NCI-H187 treated with DMSO at 0.1 percent for 48 hours (cell line): ENCODE measurements at regions not wholly inside any gene's neighbourhood (a gene's known extent, or its start where the extent isn't known, plus 50 kb on each side); places are given as distances from the start of the nearest gene placed in this dataset.

Source experiments
- DNase-seq: peaks from one replicate; lab custom pipeline; 2025; lab: John Stamatoyannopoulos, UW

DNA sequence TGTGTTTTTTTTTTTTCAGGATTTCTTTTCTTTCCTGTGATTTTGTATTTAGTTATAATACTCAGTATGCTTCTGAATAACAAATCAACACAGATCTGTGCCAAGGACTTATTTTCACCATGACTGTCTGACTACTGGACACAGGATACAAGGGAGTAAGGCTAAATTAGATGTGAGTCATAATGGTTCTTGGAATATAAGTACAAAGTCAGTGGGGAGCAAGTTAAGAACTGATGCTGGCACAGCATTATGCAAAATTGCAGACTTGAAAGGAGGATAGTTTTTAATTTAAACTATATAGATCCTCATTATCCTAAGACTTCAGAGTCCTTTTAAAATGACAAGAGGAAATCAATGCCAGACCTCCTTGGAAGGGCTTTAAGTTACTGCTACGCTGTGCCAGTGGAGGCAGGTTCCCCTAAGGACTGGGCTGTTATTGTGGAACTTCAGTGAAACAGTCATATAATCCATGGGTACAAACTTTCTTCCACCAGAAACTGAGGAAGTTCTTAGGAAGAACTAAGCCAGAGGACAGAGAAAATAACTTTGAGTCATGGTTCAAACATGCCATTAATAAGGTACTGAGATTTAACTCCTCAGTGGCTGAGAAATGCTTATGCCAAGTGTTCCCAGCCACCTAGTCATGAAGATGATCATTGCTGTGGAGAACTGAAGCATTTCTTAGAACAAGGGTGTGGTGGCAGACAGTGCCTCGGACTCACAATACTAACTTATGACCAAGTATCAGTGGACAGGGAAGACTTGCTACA is 531.2 kb downstream of the HTR7 start:
- no peak for DNase-seq

DNA sequence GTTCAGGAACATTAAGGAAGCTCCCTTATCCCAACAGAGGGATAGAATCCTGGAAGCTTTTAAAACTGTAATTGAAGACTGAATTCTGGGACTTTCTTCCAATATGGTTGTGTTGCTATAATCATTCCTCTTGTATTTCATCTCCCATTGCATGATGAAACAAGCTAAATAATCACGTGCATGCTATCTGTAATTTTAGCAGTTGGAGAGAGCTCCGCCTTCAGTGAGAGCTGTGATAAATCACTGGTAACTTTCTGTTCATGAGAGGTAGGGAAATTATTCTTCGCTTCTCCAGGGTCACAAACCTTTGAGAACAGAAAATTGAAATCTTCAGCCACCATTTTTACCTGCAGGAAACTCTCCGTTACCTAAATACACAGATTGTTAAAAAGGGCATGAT is 530.2 kb downstream of the HTR7 start:
- no peak for DNase-seq

DNA sequence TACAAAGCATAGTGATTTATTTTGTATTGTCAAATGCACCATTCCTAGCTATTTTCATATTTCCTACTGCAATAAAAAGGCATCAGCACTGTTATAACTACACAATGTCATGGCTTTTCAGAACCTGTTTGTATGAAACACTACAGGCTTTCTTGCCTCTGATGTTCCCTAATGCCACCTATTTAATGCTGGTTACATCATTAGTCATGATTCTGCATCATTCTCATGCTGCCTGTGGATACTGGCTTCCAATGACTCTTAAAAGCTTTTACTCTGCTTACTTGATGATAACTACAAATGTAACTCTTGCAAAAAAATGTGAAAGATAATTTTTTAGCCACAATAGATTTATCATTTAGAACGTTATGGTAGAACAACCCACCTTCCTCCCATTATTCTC is 529.4 kb downstream of the HTR7 start:
- no peak for DNase-seq

DNA sequence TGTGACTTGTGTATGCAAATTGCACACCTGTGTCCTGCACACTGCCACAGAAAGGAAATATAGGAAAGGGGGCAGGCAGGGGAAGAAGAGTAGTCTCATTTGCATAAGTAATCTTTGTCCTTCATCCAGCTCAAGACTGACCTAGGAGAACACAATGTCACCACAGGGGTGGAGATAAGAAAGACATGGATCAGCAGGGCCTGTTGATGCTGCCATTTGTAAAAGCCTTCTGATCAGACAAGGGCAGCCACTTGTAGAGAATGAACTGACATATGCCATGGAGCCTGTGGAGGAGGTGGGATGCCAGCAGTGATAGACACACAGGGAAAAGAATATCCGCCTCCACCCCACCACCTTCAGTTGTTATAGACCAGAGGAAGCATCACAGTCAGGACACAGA is 528.9 kb downstream of the HTR7 start:
- no peak for DNase-seq

DNA sequence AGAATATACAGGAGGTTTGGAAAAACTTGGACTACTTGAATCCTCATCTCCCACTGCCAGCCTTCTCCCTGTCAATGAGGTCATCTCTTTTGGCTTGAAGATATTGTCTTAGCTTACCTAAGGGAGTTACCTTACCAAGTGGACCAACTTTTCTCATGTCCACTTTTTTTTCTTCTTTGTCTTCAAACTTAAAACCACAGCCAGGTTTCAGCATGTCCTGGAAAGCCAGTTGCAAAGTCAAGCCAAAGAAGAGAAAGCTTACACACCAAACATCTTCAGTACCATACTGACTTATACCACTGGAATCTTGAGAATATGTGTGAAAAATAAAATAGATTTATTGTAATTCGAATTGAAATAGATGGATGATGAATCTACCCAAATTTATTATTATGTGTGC is 520.5 kb downstream of the HTR7 start:
- no peak for DNase-seq

DNA sequence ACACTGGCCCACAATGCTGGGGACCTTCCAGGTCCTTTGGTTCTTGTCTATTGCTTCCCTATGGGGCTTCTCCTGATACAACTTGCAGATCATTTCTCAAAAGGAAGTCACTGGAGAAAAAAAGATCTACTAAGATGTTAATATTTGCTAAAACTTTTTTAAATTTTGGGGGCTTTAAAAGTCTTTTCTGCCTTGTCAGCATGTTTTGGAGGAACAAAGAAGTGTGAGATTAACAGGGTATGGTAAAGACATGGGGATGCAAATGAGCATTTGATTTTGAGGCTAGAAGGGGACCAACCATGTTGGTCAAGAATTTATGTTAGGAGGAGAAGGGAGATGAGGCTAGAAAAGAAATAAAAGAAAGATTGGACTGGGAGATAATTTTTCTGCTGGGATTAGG is 515.4 kb downstream of the HTR7 start:
- no peak for DNase-seq

DNA sequence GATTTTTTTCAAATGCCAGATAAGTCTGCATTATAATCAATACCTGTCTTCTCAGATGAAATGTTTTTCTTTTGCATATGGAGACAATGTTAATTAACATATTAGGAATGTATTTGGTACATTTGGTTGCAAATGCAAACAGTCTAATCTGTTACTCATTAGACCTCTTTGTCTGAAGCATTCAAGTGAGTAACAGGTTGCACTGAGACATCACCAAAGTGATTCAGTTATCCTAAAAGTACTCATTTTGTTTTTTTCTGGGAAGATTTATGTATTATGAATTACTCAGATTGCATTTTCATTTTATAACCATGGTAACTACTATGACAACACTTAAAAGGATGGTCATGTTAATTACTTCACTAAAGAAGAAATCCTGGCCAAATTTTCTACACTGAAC is 513.6 kb downstream of the HTR7 start:
- no peak for DNase-seq

DNA sequence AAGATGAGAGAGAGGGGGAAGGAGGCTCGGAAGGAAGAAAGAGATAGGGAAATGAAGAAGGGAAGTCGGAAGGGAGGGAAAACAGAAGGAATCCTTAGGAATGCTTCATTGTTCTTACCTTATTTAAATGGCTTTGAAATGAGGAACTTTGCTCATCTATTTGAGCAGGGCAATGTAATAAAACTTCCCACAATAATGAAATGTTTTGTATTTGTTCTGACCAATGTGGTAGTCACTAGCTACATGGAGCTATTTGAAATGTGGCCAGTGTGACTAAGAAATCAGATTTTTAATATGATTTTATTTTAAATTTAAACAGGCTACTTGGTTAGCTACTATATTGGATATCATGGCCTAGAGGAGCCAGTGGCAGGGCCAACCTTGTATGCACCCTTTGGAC is 510.6 kb downstream of the HTR7 start:
- no peak for DNase-seq

DNA sequence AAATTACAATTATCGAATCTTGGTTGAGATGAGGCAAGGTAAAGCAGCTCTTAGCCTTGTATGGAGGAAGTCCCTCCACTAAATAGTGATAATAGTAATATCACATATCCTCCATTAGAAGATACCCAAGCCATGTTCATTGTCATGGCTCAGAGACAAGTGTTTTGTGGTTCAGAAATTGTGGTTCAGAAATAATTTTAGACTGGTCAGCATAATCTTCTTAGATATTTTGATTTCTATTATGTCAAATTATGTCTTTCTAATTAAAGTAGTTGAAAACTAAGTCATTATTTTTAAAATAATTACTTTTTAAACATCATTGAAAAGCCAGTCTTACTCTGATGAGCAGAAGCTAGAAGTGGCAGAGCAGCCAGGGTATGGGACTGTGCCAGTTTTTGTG is 507.7 kb downstream of the HTR7 start:
- no peak for DNase-seq

DNA sequence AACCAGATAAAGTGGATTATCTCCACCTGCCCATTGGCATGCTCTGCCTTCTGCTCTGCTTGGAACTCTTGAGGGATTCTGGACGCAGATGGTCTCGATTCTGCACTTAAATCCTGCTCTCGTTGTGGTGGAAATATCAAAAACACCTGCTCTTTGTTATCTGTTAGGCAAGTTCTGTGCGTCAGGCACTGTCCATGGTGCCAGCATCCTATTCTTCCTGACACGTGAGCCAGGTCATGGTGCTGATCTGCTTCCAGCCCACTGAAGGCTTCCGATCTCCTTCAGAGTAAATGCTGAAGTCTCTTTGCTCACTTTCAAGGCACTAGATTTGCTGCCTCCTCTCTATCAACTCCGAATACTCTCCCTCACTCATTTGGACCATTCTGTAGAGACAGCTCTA is 505.6 kb downstream of the HTR7 start:
- no peak for DNase-seq

DNA sequence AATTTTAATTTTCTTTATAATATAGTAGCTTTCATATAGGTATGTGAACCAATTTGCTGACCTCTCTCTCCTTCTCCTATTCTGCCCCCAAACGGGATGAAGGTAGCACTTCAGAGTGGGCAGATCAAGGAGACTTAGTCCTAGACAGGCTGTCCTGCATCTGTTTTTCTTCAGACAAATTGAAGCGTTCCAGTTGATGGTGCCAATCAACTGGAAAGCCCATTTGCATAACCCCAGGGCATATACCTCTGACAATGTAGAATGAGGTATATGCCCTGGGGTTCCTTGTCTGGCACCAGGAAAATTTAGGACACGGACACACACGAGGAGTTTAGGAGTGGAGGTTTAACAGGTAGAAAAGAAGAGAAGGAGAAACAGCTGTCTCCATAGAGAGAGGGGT is 502.9 kb downstream of the HTR7 start:
- DNase-seq = no peak

DNA sequence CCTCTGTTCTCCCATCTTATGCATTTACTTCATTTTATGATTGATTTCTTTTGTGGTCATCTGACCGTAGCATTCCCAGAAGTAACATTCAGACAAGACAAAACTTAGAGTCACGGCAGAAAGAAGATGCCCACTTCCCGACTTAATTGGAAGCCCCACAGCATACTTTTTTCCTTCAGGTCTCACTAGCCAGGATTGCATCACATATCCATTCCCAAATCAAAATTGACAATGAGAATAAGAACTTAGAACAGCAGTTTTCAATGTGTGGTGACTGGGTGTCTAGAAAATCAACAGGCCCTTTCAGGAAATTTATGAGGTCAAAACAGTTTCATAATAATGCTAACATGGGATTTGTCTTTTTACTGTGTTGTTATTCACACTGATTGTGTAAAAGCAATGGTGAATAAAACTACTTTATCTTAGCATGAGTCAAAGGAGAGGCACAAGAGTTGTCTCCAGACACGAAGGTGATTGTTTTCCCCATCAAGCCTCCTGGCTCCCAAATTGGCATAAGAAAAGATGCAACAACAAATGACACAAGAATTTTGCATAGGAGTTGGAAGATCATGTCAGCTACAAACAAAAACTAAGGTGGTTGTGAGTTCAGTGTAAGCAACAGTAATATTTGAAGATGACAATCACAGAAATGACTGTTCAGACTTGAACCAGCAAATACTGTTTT is 493.9 kb downstream of the HTR7 start:
- no peak for DNase-seq

DNA sequence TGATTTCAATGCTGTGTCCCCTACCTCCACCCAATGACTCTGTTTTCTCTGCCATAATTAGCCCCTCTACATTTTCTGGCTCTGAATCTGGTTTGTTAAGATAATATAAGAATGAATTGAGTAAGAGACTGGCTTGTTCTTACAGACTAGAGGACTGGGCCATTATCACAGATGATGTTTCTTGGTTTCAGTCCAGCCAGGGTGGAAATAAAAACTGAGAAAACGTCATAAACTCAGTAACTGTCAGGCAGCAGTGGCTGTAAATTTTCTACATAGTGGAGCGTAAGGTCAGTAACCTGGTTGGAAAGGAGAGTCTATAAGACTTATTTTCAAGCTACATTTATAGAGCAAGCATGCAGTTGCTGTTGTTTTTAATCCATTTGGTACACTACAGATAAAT is 485.4 kb downstream of the HTR7 start:
- DNase-seq = no peak

DNA sequence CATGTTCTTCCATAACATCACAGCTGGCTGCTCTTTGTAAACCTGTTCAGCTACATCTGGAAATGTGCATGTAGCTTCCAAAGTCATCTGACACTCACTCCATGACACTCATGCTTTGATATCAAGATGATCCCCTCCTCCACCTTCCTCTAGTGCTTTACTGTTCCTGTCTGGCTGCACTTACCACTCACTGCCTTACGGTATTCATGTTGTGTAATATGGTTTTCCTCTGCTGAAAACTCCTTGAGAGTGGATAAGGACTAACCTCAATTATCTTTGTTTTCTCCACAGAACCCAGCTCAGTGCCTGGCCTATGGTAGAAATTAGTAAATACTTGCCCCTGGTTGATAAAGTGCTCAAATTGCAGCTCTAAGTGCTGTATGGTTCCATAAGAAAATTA is 483.9 kb downstream of the HTR7 start:
- DNase-seq = no peak

DNA sequence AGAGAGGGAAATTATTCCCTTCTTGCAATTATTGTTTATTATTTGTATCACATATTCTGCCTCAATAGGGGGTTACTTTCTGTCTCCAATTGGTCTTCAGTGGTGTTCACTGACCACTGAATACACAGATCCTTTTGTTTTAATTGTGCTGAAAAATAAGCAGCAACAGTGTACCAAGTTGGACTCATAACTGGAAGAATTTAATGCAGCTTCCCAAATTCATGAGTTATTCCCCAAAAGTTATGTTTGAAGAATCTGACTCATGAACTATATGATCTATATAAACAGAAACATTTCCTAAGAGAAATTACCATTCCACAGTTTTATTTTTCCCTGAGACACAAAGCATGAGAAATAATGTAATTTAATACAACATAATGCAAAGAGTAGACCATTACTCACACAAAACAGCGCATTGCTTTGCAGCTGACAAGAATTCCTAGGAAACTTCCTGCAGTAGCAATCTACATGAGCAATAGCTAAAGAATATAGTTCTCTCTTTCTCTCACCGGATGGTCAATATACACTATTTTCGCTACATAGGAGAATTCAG is 479.2 kb downstream of the HTR7 start:
- DNase-seq = no peak

DNA sequence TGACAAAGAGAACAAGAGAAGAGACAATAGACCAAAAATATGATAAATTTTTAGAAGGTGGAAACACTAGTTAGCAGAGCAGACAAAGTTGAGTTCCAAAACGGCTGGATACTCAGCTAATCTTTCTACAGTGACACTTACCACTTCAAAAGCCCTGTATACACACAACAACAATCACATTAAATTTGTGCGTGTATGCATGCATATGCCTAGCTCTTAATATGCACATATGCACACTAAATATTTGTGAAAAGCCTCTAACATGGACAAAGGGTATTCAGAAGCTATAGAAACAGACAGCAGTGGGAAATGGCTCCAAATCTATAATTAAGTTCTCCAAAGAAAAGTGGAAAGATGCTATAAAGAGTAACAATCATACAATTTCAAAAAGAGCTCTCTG is 476.4 kb downstream of the HTR7 start:
- DNase-seq = no peak

DNA sequence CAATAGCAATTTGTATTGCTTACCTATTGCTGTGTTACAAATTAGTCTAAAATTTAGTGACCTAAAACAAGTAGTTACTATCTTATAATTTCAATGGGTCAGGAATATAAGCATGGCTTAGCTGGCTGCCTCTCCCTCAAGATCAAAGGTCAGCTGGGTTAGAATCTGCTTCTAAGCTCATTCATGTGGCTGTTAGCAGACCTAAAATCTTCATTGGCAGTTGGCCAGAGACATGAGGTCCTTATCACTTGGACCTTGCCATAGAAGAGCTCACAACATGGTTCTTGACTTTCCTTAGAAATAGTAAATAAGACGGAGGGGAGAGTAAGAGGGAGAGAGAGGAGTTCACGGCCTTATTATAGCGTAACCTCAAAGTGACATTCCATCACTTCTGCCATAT is 468.0 kb downstream of the HTR7 start:
- no peak for DNase-seq

DNA sequence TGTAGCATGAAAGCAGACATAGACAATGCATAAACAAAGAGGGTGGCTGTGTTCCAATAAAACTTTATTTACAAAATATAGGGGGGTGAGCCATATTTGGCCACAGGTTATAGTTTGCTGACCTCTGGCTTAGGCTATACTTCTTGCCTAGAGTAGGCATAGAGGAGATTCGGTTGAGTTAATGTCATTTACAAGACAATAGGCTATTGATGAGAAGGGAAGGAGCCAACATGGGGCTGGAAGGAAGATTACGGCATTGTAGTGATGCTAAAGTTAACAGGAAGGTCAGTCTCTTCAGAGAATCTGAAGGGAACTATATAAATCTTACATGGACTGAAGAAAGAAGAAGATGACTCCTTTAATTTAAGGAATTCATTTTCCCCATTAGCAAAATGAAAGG is 463.5 kb downstream of the HTR7 start:
- no peak for DNase-seq

DNA sequence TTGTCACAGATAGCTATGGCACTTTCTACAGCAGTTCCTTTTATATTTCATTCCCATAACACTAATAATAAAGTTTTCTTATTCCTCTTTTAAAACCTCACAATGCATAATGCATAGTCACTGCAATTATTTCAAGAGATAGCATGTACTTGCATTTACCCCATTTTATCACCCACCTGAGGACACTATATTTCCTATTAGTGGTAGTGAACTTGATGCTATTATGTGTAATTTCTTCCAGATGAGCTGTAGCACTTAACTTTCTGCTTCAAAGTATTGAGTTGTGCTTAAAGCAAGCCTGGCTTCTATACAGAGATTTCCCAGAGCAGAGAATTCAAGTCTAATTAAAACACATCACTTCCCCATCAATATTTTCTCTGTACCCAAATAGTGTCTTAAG is 461.1 kb downstream of the HTR7 start:
- no peak for DNase-seq

DNA sequence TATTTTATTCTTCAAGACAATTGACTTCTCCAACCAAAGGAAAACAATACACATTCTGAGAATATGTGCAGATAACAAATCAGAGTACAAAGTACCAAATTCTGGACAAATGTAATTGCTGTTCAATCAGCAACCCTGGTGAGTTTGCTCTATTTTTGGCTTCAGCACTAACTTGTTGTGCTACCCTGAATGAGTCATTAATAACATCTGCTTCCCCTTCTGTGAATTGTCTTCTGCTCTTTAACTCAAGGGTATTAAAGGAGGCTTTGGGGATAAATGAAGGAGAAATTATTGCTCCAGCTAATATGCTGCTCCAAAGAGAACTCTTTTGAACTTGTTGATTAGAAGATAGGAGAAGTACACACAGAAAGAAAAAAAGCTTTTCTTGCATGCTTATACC is 459.3 kb downstream of the HTR7 start:
- no peak for DNase-seq

DNA sequence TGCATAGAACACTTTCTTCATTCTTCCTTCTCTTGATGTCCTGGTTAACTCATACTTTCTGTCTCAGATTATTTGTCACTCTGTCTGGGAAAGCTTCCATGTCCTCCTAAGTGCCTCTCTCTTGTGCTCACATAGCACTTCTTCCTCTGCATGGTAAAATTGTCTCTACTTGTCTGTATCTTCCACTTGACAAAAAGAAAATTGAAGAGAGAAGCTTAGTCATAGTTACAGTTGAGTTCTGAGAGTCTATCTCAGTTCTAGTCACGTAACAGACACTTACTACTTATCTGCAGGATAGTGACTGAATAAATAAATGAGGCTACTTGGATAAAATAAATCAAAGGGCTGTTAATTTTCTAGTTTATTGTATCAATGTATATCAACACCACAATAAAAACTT is 458.1 kb downstream of the HTR7 start:
- DNase-seq = no peak

DNA sequence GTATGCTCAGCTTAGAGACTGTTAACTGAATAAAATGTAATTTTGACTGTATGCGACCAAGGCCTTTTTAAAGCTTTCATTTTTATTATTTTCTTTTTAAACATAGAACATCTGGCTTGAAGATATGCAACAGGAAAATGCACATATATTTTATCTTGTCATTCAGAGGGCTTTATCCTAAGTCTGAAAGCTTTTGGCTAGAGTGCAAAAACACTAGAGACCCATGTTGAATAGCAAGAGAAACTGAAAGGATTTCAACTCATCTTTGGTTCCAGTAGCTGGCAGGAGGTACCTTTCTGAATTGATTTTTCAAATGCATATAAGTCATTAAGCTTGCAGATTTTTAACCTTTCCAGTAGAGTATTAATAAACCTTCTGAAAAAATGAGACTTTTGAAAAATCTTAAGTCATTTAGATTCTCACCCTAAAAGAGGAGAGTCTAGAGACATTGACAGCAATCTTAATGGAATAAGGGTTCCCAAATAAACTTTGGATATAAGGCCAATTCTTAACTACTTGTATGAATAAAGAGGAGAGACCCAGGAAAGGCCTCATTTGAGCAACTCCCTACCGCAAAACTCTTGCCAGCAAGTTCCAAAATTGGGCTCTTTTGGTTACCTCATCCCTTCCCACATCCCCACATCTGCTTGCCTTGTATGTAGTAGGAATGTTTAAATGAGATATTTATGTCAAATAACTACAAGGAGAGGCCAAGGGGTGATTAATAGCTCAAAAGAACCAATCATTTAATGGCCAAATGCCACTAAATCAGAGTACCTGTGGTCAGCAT is 454.4 kb downstream of the HTR7 start:
- no peak for DNase-seq

DNA sequence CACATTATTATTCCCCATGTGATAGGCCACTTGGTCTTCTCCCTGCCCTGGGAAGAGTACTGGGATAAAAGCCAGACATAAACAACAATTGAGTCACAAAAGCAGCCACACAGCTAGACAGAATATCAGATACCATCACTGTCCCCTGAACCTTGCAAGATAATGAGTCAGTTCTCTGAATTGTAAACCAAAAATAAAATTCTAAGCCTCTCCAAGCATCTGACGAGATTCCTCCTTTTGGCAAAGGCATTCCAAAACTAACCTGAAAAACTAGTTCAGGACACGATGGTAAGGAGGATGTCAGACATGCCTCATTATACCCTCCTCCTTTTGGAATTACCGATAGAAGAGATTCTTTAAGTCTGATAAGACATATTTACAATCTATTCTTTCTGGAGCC is 450.7 kb downstream of the HTR7 start:
- no peak for DNase-seq
